Heart left ventricle (tissue), 16 donors: ENCODE measurements at regions not wholly inside any gene's neighbourhood (a gene's known extent, or its start where the extent isn't known, plus 50 kb on each side); places are given as distances from the start of the nearest gene placed in this dataset.

Experiments
- ATAC-seq, 4 donors: fragments of 200-7000 bp; cut with Tn5 transposase; one replicate each; pipeline ENCODE4 v1.9.1; 2020 to 2022; ENCODE audit warnings: moderate library complexity in 4 of 4, mild to moderate bottlenecking in 3 of 4, moderate number of reproducible peaks in 1 of 4
- DNase-seq, 5 donors: peaks; one replicate each; pipeline ENCODE4 v3.0.0-alpha.2; 2020
- H3K27ac ChIP-seq, 12 donors: fragments of 200-600 bp; sonication (generic) in 4 of 12; one replicate each; pipeline versions ENCODE4 v1.5.0 to v1.8.0; 2016 to 2022; ENCODE audit warnings: mild to moderate bottlenecking in 2 of 12
- H3K27me3 ChIP-seq, 9 donors: fragments of 200-600 bp; sonication (generic) in 2 of 9; one replicate each; pipeline versions ENCODE4 v1.5.1 to v1.8.0; 2016 to 2022; ENCODE audit warnings: mild to moderate bottlenecking in 3 of 9
- H3K36me3 ChIP-seq, 9 donors: fragments of 200-600 bp; sonication (generic) in 2 of 9; one replicate each; pipeline versions ENCODE4 v1.5.0 to v1.8.0; 2018 to 2022; ENCODE audit warnings: mild to moderate bottlenecking in 2 of 9
- H3K4me1 ChIP-seq, 12 donors: fragments of 200-600 bp; sonication (generic) in 4 of 12; one replicate each; pipeline versions ENCODE4 v1.5.0 to v1.8.0; 2016 to 2022; ENCODE audit warnings: mild to moderate bottlenecking in 3 of 12
- H3K4me3 ChIP-seq, 12 donors: fragments of 200-600 bp; sonication (generic) in 4 of 12; one replicate each; pipeline versions ENCODE4 v1.5.0 to v1.8.0; 2017 to 2022; ENCODE audit warnings: mild to moderate bottlenecking in 9 of 12, moderate library complexity in 4 of 12
- H3K9me3 ChIP-seq, 12 donors: fragments of 200-600 bp; sonication (generic) in 4 of 12; one replicate each; pipeline versions ENCODE4 v1.5.0 to v1.8.0; 2016 to 2022; ENCODE audit warnings: mild to moderate bottlenecking in 1 of 12
- CTCF ChIP-seq, 12 donors: fragments of 200-600 bp; sonication (generic) in 4 of 12; IDR thresholded peaks; one replicate each; pipeline versions ENCODE4 v1.5.0 to v1.8.0; 2018 to 2022; ENCODE audit warnings: antibody characterized with exemption in 12 of 12, mild to moderate bottlenecking in 5 of 12
- POLR2A ChIP-seq, 2 donors: fragments of 450-650 bp; IDR thresholded peaks; one replicate each; pipeline ENCODE4 v1.6.1; 2017; ENCODE audit warnings: antibody characterized with exemption in 2 of 2, mild to moderate bottlenecking in 2 of 2, moderate library complexity in 2 of 2
- WGBS, 4 donors: extraction: QIAGEN DNeasy Blood & Tissue Kit in 2 of 4; methylation state at CpG; one replicate each; pipeline versions ENCODE4 v1.1.5 to v1.1.7; 2013 to 2018; 5-methylcytosine and 5-hydroxymethylcytosine counted together
- intact Hi-C, 10 donors: fragments of 100-400 bp; cut with DNase I; formaldehyde crosslinking; loops; one replicate each; pipeline versions ENCODE4 v1.11.1 to v1.14.2; 2022
- donor health status: ischemic (EF 13 %, LVEDD 7.1; RV severe dilation, severe dysfunction).
- donor health status: healthy with polysubstance abuse.
- donor health status: DM: no; HTN: yes; CAD: no.
- donor health status: DM: no; HTN: no; CAD: no.
- donor health status: ischemic (EF 25% LVEDD 6.9; RV normal size, moderate dysfunction).
- donor health status: ischemic (EF 25% LVEDD 5.7; RV mildly dilated, moderate dysfunction).
- donor health status: healthy.
- donor health status: DM: yes; HTN: yes; CAD: no.
- donor health status: ischemic (EF 35%, LVEDD 5.7; RV mildly dilated, moderate dysfunction).
- donor health status: nonischemic (EF 11% LVEDD 7.7; RV severe dilation, severe dysfunction).
- donor health status: DM: yes; HTN: yes; CAD: no.
- donor health status: PGD.
- donor health status: ischemic (EF 29% LVEDD 5.4; RV normal size, mild dysfunction).
- donor health status: nonischemic (EF 23%, LVEDD 6.1; RV moderate dilation, normal function).

- Histone ChIP-seq H3K27ac (no peak overlapping the region), H3K4me3 (no peak overlapping the region), H3K36me3 (no peaks in the 10 kb centered on the region), H3K9me3 (peaks cover 0 to 2% (median 0%) of the 10 kb centered on the region in 12 donors), H3K27me3 (no peaks in the 10 kb centered on the region), H3K4me1 (no peaks in the 10 kb centered on the region)
- intact Hi-C loops = no loop called here
- DNase-seq = no peak
- WGBS, 4 donors = 94 to 96% (median 95%) methylated on average over 1 of the region's 1 CpG
- ATAC-seq = no peak
- TF ChIP-seq POLR2A (IDR thresholded peaks at IDR 0.05) = no peak
- TF ChIP-seq CTCF (IDR thresholded peaks at IDR 0.05) = no peak
Observed at GRCh38 chr5:166091931-166092330, 2199.5 kb upstream of the WWC1 start.

GRCh38 chr5:166093312-166093711 is 2198.1 kb upstream of the WWC1 start:
- no peak overlapping the region for H3K27ac ChIP-seq
- ATAC-seq (no peak), DNase-seq (no peak)
- no peaks in the 10 kb centered on the region for H3K27me3 ChIP-seq
- no peak overlapping the region for H3K4me3 ChIP-seq
- H3K9me3 ChIP-seq = peaks cover 0 to 4% (median 0%) of the 10 kb centered on the region in 12 donors
- no peaks in the 10 kb centered on the region for H3K4me1 ChIP-seq
- TF ChIP-seq POLR2A (IDR thresholded peaks at IDR 0.05) = no peak
- no peak for TF ChIP-seq CTCF (IDR thresholded peaks at IDR 0.05)
- intact Hi-C loops = no loop called here
- H3K36me3 ChIP-seq = no peaks in the 10 kb centered on the region
- WGBS, 4 donors = 73 to 84% (median 78%) methylated on average over 3 to 4 of the region's 4 CpGs

GRCh38 chr5:166102947-166103346 is 2188.5 kb upstream of the WWC1 start:
- Histone ChIP-seq H3K4me3 (no peak overlapping the region), H3K4me1 (no peaks in the 10 kb centered on the region), H3K27me3 (no peaks in the 10 kb centered on the region), H3K27ac (no peak overlapping the region), H3K9me3 (peaks cover 0 to 12% (median 2%) of the 10 kb centered on the region in 12 donors), H3K36me3 (no peaks in the 10 kb centered on the region)
- ATAC-seq (no peak), DNase-seq (no peak)
- no peak for TF ChIP-seq CTCF (IDR thresholded peaks at IDR 0.05)
- TF ChIP-seq POLR2A (IDR thresholded peaks at IDR 0.05) = no peak
- 84 to 89% (median 87%) methylated on average over 10 of the region's 10 CpGs for WGBS, 4 donors
- intact Hi-C loops = no loop called here

GRCh38 chr5:166111021-166111420 is 2180.4 kb upstream of the WWC1 start:
- 74 to 84% (median 80%) methylated on average over 3 of the region's 3 CpGs for WGBS, 4 donors
- ATAC-seq (no peak), DNase-seq (no peak)
- no peak for TF ChIP-seq CTCF (IDR thresholded peaks at IDR 0.05)
- TF ChIP-seq POLR2A (IDR thresholded peaks at IDR 0.05) = no peak
- no peaks in the 10 kb centered on the region for H3K27me3 ChIP-seq
- H3K4me3 ChIP-seq = no peak overlapping the region
- H3K36me3 ChIP-seq = no peaks in the 10 kb centered on the region
- intact Hi-C loops = no loop called here
- H3K9me3 ChIP-seq = no peaks in the 10 kb centered on the region
- H3K27ac ChIP-seq = no peak overlapping the region
- H3K4me1 ChIP-seq = no peaks in the 10 kb centered on the region
